Spleen (tissue), 11 donors: ENCODE measurements at regions not wholly inside any gene's neighbourhood (a gene's known extent, or its start where the extent isn't known, plus 50 kb on each side); places are given as distances from the start of the nearest gene placed in this dataset.

Source experiments
- DNase-seq: peaks from one replicate; pipeline ENCODE4 v3.0.0-alpha.2; 2020
- H3K27ac ChIP-seq, 8 donors: fragments of 200-600 bp; sonication (generic) in 7 of 8; 1 replicate in 4 of 8; 2 replicates in 4 of 8; pipeline versions ENCODE4 v1.5.0 to v1.8.0; 2016 to 2021; ENCODE audit warnings: inconsistent platforms in 4 of 8, mild to moderate bottlenecking in 4 of 8, moderate library complexity in 1 of 8
- H3K27me3 ChIP-seq, 7 donors: fragments of 200-600 bp; sonication (generic) in 6 of 7; replicated peaks in 1 of 7; 1 replicate in 4 of 7; 2 replicates in 3 of 7; pipeline versions ENCODE4 v1.5.0 to v1.8.0; 2016 to 2021; ENCODE audit warnings: inconsistent platforms in 3 of 7, mild to moderate bottlenecking in 1 of 7
- H3K36me3 ChIP-seq, 6 donors: fragments of 200-600 bp; sonication (generic) in 5 of 6; 1 replicate in 4 of 6; 2 replicates in 2 of 6; pipeline versions ENCODE4 v1.5.0 to v1.8.0; 2016 to 2021; ENCODE audit warnings: inconsistent platforms in 2 of 6
- H3K4me1 ChIP-seq, 6 donors: fragments of 200-600 bp; sonication (generic) in 5 of 6; 1 replicate in 3 of 6; 2 replicates in 3 of 6; pipeline versions ENCODE4 v1.5.0 to v1.8.0; 2016 to 2021; ENCODE audit warnings: inconsistent platforms in 3 of 6
- H3K4me3 ChIP-seq, 8 donors: fragments of 200-600 bp; sonication (generic) in 7 of 8; 1 replicate in 4 of 8; 2 replicates in 4 of 8; pipeline versions ENCODE4 v1.5.0 to v1.8.0; 2016 to 2021; ENCODE audit warnings: inconsistent platforms in 4 of 8, mild to moderate bottlenecking in 4 of 8, moderate library complexity in 2 of 8
- H3K9me3 ChIP-seq, 8 donors: fragments of 200-600 bp; sonication (generic) in 7 of 8; 1 replicate in 4 of 8; 2 replicates in 4 of 8; pipeline versions ENCODE4 v1.5.0 to v1.8.0; 2016 to 2021; ENCODE audit warnings: inconsistent platforms in 4 of 8
- POLR2A ChIP-seq, 3 donors: fragments of 450-650 bp; IDR thresholded peaks; one replicate each; pipeline ENCODE4 v1.5.1; 2017; ENCODE audit warnings: antibody characterized with exemption in 3 of 3, mild to moderate bottlenecking in 1 of 3
- POLR2AphosphoS5 ChIP-seq, 3 donors: sonication (generic); formaldehyde crosslinking; IDR thresholded peaks; one replicate each; pipeline ENCODE4 v1.5.1; 2017; ENCODE audit warnings: antibody characterized with exemption in 3 of 3
- WGBS, 5 donors: extraction: QIAGEN DNeasy Blood & Tissue Kit in 3 of 5; methylation state at CpG; one replicate each; pipeline versions ENCODE4 v1.1.5 to v1.1.7; 2013 to 2018; 5-methylcytosine and 5-hydroxymethylcytosine counted together
- intact Hi-C: fragments of 100-400 bp; cut with DNase I; formaldehyde crosslinking; loops from one replicate; pipeline ENCODE4 v1.15.0; 2023; ENCODE audit warnings: low total_unique reads
- TF ChIP-seq, protein P1 (sequence below), 11 experiments: fragments of 200-600 bp in 7 of 11; fragments of 450-650 bp in 4 of 11; sonication (generic) in 4 of 11; IDR thresholded peaks in 8 of 11; conservative IDR thresholded peaks in 3 of 11; 1 replicate in 7 of 11; 2 replicates in 4 of 11; pipeline versions ENCODE4 v1.4.0 to v1.8.0; 2016 to 2021; ENCODE audit warnings: antibody characterized with exemption in 11 of 11, inconsistent platforms in 4 of 11, mild to moderate bottlenecking in 1 of 11
- donor health status: healthy with polysubstance abuse.
- donor health status: DM: no; HTN: no; CAD: no; lungs with moderate emphysema.
- donor health status: DM: no; HTN: no; CAD: no.
- donor health status: Bipolar disorder and iron deficiency.
- donor health status: healthy.
- donor health status: DM: no; HTN: no; CAD: no.
- donor health status: DM: yes; HTN: yes; CAD: no.

- no peak overlapping the region for H3K27ac ChIP-seq
- no peaks in the 10 kb centered on the region for H3K4me1 ChIP-seq
- no peak for DNase-seq
- TF ChIP-seq, protein P1, sequence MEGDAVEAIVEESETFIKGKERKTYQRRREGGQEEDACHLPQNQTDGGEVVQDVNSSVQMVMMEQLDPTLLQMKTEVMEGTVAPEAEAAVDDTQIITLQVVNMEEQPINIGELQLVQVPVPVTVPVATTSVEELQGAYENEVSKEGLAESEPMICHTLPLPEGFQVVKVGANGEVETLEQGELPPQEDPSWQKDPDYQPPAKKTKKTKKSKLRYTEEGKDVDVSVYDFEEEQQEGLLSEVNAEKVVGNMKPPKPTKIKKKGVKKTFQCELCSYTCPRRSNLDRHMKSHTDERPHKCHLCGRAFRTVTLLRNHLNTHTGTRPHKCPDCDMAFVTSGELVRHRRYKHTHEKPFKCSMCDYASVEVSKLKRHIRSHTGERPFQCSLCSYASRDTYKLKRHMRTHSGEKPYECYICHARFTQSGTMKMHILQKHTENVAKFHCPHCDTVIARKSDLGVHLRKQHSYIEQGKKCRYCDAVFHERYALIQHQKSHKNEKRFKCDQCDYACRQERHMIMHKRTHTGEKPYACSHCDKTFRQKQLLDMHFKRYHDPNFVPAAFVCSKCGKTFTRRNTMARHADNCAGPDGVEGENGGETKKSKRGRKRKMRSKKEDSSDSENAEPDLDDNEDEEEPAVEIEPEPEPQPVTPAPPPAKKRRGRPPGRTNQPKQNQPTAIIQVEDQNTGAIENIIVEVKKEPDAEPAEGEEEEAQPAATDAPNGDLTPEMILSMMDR (IDR thresholded peaks at IDR 0.05 in 8 of 11, conservative IDR thresholded peaks at IDR 0.05 in 3 of 11), result no peak
- TF ChIP-seq POLR2A (IDR thresholded peaks at IDR 0.05) (no peak), POLR2AphosphoS5 (IDR thresholded peaks at IDR 0.05) (no peak)
- intact Hi-C loops, result no loop called here
- WGBS, 5 donors, result 69 to 84% (median 78%) methylated on average over 7 of the region's 7 CpGs
- H3K4me3 ChIP-seq, result no peak overlapping the region
- H3K27me3 ChIP-seq, result no peaks in the 10 kb centered on the region
- no peaks in the 10 kb centered on the region for H3K36me3 ChIP-seq
- peaks cover 0 to 5% (median 0%) of the 10 kb centered on the region in 8 donors for H3K9me3 ChIP-seq
Measured at GRCh38 chr2:145286716-145287275, 766.9 kb upstream of the ZEB2 start.

DNA sequence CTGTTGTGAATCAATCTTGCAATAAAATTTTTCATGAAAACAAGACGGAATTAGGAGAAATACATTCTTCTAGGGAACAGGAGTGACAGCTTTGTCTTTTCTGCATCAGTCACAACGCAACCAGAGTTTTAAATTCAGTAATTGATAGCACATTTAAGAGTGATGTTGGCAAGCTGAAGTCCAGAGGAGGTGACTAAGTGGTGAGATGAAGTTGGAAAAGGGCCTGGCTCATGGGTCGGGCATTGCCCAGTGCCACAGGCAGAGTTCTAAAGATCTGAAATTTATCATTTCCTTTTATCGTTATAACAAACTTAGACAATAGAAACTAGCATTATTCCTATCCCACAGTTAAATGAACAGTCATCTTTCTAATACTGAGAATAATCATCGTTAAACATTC lies 764.6 kb upstream of the ZEB2 start:
- Histone ChIP-seq H3K27ac (no peak overlapping the region), H3K4me3 (no peak overlapping the region), H3K36me3 (no peaks in the 10 kb centered on the region), H3K4me1 (no peaks in the 10 kb centered on the region), H3K27me3 (no peaks in the 10 kb centered on the region), H3K9me3 (peaks cover 0 to 5% (median 0%) of the 10 kb centered on the region in 8 donors)
- intact Hi-C loops, result no loop called here
- DNase-seq, result no peak
- 74 to 84% (median 79%) methylated on average over 5 of the region's 5 CpGs for WGBS, 5 donors
- no peak for TF ChIP-seq POLR2AphosphoS5 (IDR thresholded peaks at IDR 0.05)
- TF ChIP-seq, protein P1 (IDR thresholded peaks at IDR 0.05 in 8 of 11, conservative IDR thresholded peaks at IDR 0.05 in 3 of 11), result no peak
- no peak for TF ChIP-seq POLR2A (IDR thresholded peaks at IDR 0.05)

DNA sequence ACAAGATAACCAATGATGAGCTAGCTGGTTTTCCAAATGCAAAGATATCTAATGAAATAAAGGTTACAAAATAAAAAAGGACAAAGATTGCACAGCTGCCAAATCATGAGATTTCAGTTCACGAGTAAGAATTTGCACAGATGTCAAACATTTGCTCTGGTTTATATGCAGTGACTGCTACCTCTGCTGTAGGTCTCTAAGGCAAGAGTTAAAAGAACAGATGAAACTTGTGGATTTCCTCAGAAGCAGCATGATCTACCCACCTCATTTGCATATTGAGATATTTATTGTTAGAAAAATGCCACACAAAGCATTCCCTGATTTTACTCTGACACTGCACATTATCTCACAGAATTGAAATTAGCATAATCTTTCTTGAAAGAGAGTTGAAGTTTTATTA lies 763.2 kb upstream of the ZEB2 start:
- Histone ChIP-seq H3K4me1 (no peaks in the 10 kb centered on the region), H3K4me3 (no peak overlapping the region), H3K36me3 (no peaks in the 10 kb centered on the region), H3K9me3 (peaks cover 0 to 5% (median 0%) of the 10 kb centered on the region in 8 donors), H3K27me3 (no peaks in the 10 kb centered on the region), H3K27ac (no peak overlapping the region)
- WGBS, 5 donors, result 71 to 87% (median 80%) methylated on average over 1 of the region's 1 CpG
- no peak for DNase-seq
- intact Hi-C loops, result no loop called here
- TF ChIP-seq, protein P1 (IDR thresholded peaks at IDR 0.05 in 8 of 11, conservative IDR thresholded peaks at IDR 0.05 in 3 of 11), result no peak
- TF ChIP-seq POLR2A (IDR thresholded peaks at IDR 0.05) (no peak), POLR2AphosphoS5 (IDR thresholded peaks at IDR 0.05) (no peak)

- Histone ChIP-seq H3K9me3 (peaks cover 0 to 14% (median 6%) of the 10 kb centered on the region in 8 donors), H3K27me3 (no peaks in the 10 kb centered on the region), H3K27ac (no peak overlapping the region), H3K36me3 (no peaks in the 10 kb centered on the region), H3K4me3 (no peak overlapping the region), H3K4me1 (no peaks in the 10 kb centered on the region)
- intact Hi-C loops, result no loop called here
- no peak for DNase-seq
- TF ChIP-seq POLR2AphosphoS5 (IDR thresholded peaks at IDR 0.05), result no peak
- TF ChIP-seq POLR2A (IDR thresholded peaks at IDR 0.05), result no peak
- TF ChIP-seq, protein P1 (IDR thresholded peaks at IDR 0.05 in 8 of 11, conservative IDR thresholded peaks at IDR 0.05 in 3 of 11), result no peak
Measured at GRCh38 chr2:145277922-145278321, 758.0 kb upstream of the ZEB2 start.
